HG03175 (cell line): ENCODE measurements at regions not wholly inside any gene's neighbourhood (a gene's known extent, or its start where the extent isn't known, plus 50 kb on each side); places are given as distances from the start of the nearest gene placed in this dataset.

Experiments used
- ATAC-seq: cut with Tn5 transposase; IDR thresholded peaks from one replicate; pipeline ENCODE4 v1.9.1; 2021; ENCODE audit warnings: mild to moderate bottlenecking, moderate library complexity; ENCODE audit not compliant: unreplicated experiment

GRCh38 chr6:1545654-1546053 is 64.1 kb upstream of the FOXC1 start:
- ATAC-seq, result no peak

DNA sequence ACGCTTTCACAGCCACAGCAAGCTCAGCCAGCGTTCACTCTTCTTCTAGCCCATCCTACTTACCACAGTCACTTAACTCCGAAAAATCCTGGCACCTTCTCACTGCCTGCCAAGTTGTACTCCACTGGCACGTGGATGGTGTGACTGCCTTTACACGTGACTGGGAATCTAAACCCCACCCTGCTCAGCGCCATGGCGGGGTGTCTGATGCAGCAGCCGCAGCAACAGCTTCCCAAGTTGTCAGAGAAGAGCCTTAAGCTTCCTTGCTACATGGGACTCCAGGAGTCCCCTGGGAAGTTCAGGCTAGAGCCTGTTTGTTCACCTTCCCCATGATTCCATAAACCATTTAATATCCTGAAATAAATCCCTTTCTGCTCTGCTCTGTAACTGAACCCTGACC is 61.9 kb upstream of the FOXC1 start:
- no peak for ATAC-seq

GRCh38 chr6:1551249-1551648 is 58.5 kb upstream of the FOXC1 start:
- no peak for ATAC-seq

DNA sequence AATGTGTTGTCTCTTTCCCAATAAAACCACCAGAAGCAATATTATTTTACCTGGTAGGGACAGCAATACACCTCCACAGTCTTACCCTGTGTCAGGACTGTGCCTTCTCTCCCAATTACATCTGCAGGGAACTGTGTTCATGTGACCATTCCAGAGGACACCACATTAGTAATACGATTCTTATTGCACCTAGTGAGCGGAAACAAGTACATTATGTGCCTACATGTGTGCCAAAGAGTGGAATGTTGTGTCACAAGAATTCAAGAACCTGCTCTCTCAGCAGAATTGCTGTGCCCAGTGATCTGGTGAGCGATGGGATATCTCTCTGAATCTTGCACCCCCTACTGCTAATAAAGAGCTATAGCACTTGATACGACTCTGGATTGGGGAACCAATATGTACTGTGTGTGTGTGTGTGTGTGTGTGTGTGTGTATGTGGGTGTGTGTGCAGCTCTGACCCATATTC is 57.4 kb upstream of the FOXC1 start:
- no peak for ATAC-seq

- no peak for ATAC-seq
Measured at GRCh38 chr6:1553562-1554083, 56.1 kb upstream of the FOXC1 start.

DNA sequence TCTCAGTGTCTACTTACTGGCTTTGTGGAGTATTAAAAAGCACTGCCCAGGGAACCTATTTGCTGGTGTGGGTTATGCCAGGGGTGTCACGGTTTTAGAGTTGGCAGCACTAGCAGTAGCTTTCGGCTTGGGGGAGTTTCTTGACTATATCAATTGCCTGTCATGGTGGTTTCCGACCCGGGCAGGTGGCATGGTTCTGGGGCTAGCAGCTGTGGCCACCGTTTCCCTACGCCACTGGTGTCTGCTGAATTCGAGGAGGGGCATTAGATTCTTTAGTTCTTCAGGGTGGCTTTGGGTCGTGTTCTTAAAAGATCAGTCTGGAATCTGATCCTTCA is 55.6 kb upstream of the FOXC1 start:
- no peak for ATAC-seq

DNA sequence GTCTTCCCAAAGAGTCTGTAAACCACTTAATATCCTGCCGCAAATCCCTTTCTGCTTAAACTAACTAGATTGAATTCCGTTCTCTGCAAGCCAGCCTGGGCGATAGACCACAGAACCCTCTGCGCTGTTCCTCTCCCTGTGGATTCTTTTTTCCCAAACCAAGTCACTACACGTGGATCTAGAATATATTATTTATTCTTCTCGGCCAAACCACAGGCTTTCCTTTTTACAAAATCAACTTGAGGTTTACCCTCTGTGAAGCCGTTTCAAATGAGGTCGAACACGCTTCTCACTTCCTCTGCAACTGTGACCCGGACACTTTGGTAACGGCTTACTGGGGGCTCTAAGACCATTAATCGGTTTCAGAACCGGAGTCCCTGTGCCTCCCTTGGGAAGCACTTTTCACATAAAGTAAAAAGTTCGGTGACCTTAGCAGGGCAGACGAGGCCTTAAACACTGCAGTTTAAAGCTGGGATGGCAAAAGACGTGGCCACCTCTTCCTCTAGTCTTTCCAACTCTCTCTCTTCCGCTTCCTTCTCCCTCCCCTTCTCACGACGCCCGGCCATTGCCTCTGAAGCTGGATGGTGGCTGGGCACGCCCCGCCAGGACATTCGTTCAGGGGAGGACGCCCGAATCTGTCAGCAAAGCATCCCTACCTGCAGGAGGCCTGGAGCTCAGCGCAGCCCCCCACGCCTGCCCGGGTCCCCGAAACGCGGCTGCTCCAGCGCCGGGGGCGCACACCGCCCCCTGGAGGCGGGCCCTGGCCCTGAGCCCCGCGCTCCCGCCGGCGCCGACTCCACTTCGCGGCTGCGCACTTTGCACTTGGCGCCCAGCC is 55.0 kb upstream of the FOXC1 start:
- peak; percentile 45 for ATAC-seq

GRCh38 chr6:1558388-1558787 is 51.3 kb upstream of the FOXC1 start:
- ATAC-seq, result no peak
